Liver (tissue), 7 donors: ENCODE measurements at regions not wholly inside any gene's neighbourhood (a gene's known extent, or its start where the extent isn't known, plus 50 kb on each side); places are given as distances from the start of the nearest gene placed in this dataset.

ENCODE experiments used
- DNase-seq: peaks from one replicate; pipeline ENCODE4 v3.0.0-alpha.2; 2017; ENCODE audit warnings: low spot score
- H3K27ac ChIP-seq, 2 donors: one replicate each; pipeline ENCODE4 v1.7.0; 2013; ENCODE audit warnings: inconsistent platforms in 2 of 2, low read length in 2 of 2, control low read depth in 1 of 2, low read depth in 1 of 2, mild to moderate bottlenecking in 1 of 2
- H3K27me3 ChIP-seq, 4 donors: one replicate each; pipeline versions ENCODE4 v1.6.1 to v1.7.0; 2013; ENCODE audit warnings: low read length in 3 of 4, inconsistent platforms in 1 of 4, mild to moderate bottlenecking in 1 of 4, moderate library complexity in 1 of 4; ENCODE audit not compliant: control insufficient read depth in 4 of 4, insufficient read depth in 4 of 4
- H3K36me3 ChIP-seq, 4 donors: one replicate each; pipeline versions ENCODE4 v1.6.1 to v1.7.0; 2013; ENCODE audit warnings: low read length in 3 of 4, mild to moderate bottlenecking in 3 of 4, low read depth in 1 of 4, moderate library complexity in 1 of 4; ENCODE audit not compliant: control insufficient read depth in 4 of 4, insufficient read depth in 3 of 4
- H3K4me1 ChIP-seq, 4 donors: one replicate each; pipeline versions ENCODE4 v1.6.1 to v1.7.0; 2013; ENCODE audit warnings: low read length in 3 of 4, mild to moderate bottlenecking in 3 of 4, moderate library complexity in 1 of 4; ENCODE audit not compliant: control insufficient read depth in 4 of 4, insufficient read depth in 4 of 4
- H3K4me3 ChIP-seq, 3 donors: one replicate each; pipeline versions ENCODE4 v1.6.1 to v1.7.0; 2013; ENCODE audit warnings: low read length in 3 of 3, control low read depth in 1 of 3, low read depth in 1 of 3, mild to moderate bottlenecking in 1 of 3
- H3K9ac ChIP-seq, 2 donors: one replicate each; pipeline ENCODE4 v1.7.0; 2013; ENCODE audit warnings: low read length in 2 of 2, mild to moderate bottlenecking in 2 of 2, moderate library complexity in 2 of 2, control low read depth in 1 of 2, low read depth in 1 of 2
- H3K9me3 ChIP-seq, 4 donors: one replicate each; pipeline versions ENCODE4 v1.6.1 to v1.7.0; 2013; ENCODE audit warnings: low read length in 3 of 4; ENCODE audit not compliant: control insufficient read depth in 4 of 4
- ATF3 ChIP-seq: IDR thresholded peaks from 2 replicates; pipeline ENCODE4 v1.6.1; 2016; ENCODE audit warnings: antibody characterized with exemption
- EGR1 ChIP-seq, 2 donors: IDR thresholded peaks; 2 replicates each; pipeline ENCODE4 v1.6.1; 2016 to 2018; ENCODE audit warnings: antibody characterized with exemption in 2 of 2, low read depth in 2 of 2
- FOXA1 ChIP-seq: IDR thresholded peaks from 2 replicates; pipeline ENCODE4 v1.6.1; 2016; ENCODE audit warnings: antibody characterized with exemption
- HNF4G ChIP-seq: IDR thresholded peaks from 2 replicates; pipeline ENCODE4 v1.6.1; 2016; ENCODE audit warnings: antibody characterized with exemption
- NR2F2 ChIP-seq: IDR thresholded peaks from 2 replicates; pipeline ENCODE4 v1.6.1; 2016; ENCODE audit warnings: antibody characterized with exemption
- REST ChIP-seq: IDR thresholded peaks from 2 replicates; pipeline ENCODE4 v1.6.1; 2016; ENCODE audit warnings: antibody characterized with exemption, mild to moderate bottlenecking
- SP1 ChIP-seq: IDR thresholded peaks from 2 replicates; pipeline ENCODE4 v1.6.1; 2018; ENCODE audit warnings: antibody characterized with exemption, mild to moderate bottlenecking
- TAF1 ChIP-seq: conservative IDR thresholded peaks from 2 replicates; pipeline ENCODE4 v1.6.1; 2016; ENCODE audit warnings: antibody characterized with exemption, mild to moderate bottlenecking
- YY1 ChIP-seq: IDR thresholded peaks from 2 replicates; pipeline ENCODE4 v1.6.1; 2016; ENCODE audit warnings: antibody characterized with exemption, mild to moderate bottlenecking
- ZBTB33 ChIP-seq: IDR thresholded peaks from 2 replicates; pipeline ENCODE4 v1.6.1; 2016; ENCODE audit warnings: antibody characterized with exemption
- WGBS: extraction: QIAGEN DNeasy Blood & Tissue Kit; methylation state at CpG from one replicate; pipeline ENCODE4 v1.1.7; 2013; 5-methylcytosine and 5-hydroxymethylcytosine counted together
- donor health status: healthy.
- donor health status: healthy.
- donor health status: healthy.
- donor health status: healthy.

- TF ChIP-seq HNF4G (no peak), TAF1 (no peak), EGR1 (IDR thresholded peaks at IDR 0.05; ENCODE audit: low read depth in 2 of 2) (no peak), ATF3 (no peak)
Observed at GRCh38 chr13:39955560-39955959, 300.1 kb downstream of the COG6 start (continued).

- H3K4me1 ChIP-seq: no peaks in the 10 kb centered on the region
- no peaks in the 10 kb centered on the region for H3K36me3 ChIP-seq
- H3K9ac ChIP-seq: no peak overlapping the region
- H3K27me3 ChIP-seq: no peaks in the 10 kb centered on the region
- no peak overlapping the region for H3K27ac ChIP-seq
- no peak overlapping the region for H3K4me3 ChIP-seq
- TF ChIP-seq EGR1 (IDR thresholded peaks at IDR 0.05; ENCODE audit: low read depth in 2 of 2): no peak
- TF ChIP-seq FOXA1: no peak
- 98% methylated on average over 2 of the region's 2 CpGs for WGBS
- H3K9me3 ChIP-seq: no peaks in the 10 kb centered on the region
- DNase-seq: no peak
Observed at GRCh38 chr13:39956036-39956435, 300.6 kb downstream of the COG6 start.

GRCh38 chr13:39957868-39958677 is 302.6 kb downstream of the COG6 start:
- TF ChIP-seq SP1: no peak
- no peak for TF ChIP-seq REST
- no peak for TF ChIP-seq FOXA1
- TF ChIP-seq ATF3: no peak
- TF ChIP-seq YY1: no peak
- TF ChIP-seq NR2F2: no peak
- TF ChIP-seq ZBTB33: no peak
- TF ChIP-seq EGR1 (IDR thresholded peaks at IDR 0.05; ENCODE audit: low read depth in 2 of 2): no peak
- Histone ChIP-seq H3K36me3 (no peaks in the 10 kb centered on the region), H3K27ac (peak overlapping the region in 1 of 2 donors; percentile 43), H3K27me3 (no peaks in the 10 kb centered on the region), H3K9ac (peak overlapping the region in 1 of 2 donors; percentile 61), H3K4me1 (no peaks in the 10 kb centered on the region), H3K9me3 (no peaks in the 10 kb centered on the region), H3K4me3 (peak overlapping the region; percentile 41 to 45 (median 45))
- WGBS: 44% methylated on average over 5 of the region's 5 CpGs
- DNase-seq: no peak
